ENCODE measurements at regions not wholly inside any gene's neighbourhood (a gene's known extent, or its start where the extent isn't known, plus 50 kb on each side); places are given as distances from the start of the nearest gene placed in this dataset.

DNA sequence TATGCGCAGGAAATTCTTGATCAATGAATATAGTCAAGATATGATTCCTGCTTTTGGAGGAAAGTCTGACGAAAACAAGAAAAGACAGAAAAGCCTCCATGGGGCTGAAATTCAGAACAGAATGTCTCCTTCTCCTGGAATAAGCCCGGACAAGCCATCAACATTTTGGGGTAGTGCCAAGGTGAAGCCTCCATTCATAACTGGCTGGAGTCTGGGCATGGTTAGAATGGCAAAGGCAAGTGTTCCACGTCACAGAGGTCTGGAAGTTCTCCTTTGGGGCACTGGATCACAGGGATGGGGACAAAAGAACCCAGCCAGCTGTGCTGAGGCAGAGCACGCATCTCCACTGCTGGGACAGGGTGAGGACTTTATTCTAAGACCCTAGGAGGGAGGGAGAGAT, 505.7 kb downstream of the CMPK2 start:
- no peak for DNase-seq

DNA sequence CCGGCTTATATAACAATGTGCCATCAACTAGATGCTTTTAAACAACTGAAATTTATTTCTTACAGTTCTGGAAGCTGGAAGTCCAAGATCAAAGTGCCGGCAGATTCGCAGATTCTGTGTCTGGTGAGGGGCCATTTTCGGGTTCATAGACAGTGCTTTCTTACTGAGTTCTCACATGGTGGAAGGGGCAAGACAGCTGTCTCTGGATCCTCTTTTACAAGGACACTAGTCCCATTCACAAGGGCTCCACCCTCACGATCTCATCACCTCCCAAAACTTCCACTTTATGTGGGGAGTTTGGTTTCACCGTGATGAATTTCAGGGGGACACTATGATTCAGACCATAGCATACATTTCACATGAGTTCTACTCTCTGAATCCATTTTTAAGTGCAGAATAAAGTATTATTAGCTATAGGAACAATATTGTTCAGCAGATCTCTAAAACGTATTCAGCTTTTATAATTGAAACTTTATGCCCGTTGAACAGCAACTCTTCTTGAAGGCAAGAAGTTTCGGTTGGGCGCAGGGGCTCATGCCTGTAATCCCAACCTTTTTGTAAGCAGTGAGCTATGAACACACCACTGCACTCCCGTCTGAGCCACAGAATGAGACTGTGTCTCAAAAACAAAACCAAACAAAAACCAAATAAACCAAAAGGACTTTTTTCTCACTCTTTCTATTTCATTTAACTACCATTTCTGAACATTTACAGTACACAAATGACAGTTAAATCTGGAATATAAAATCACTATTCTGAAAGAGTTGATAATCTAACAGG, 502.8 kb downstream of the CMPK2 start:
- DNase-seq, result no peak

DNA sequence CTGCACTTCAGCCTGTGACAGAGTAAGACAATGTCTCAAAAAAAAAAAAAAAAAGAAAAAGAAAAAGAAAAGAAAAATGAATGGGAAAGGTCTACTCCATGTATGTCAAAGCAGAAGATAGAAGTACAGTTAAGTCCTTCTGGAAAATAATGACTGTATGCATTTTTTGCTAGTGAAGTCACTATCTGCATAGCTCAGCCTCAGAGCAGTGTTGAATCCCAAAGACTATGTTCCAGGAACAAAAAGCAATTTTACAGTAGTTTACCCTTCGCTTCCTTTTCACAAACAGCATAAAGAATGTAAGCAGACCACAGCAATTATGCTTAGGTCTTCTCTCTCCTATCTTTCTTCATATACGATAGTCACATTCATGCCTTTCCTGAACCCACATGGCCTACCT, 497.4 kb downstream of the CMPK2 start:
- no peak for DNase-seq

DNA sequence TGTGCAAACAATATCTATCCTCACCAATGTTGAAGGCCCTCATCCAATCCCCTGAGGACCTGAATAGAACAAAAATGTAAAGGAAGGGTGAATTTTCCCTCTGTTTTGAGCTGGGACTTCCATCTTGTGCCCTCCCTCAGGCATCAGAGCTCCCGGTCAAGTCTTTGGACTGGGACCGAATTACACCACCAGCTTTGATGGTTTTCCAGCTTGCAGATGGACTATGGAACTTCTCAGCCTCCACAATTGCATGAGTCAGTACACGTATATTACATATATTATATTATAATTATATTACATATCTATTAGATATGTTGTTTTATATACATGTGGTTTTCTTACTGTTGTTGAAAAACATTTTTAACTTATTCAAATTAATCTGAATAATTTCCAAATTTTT, 496.4 kb downstream of the CMPK2 start:
- DNase-seq, result no peak

DNA sequence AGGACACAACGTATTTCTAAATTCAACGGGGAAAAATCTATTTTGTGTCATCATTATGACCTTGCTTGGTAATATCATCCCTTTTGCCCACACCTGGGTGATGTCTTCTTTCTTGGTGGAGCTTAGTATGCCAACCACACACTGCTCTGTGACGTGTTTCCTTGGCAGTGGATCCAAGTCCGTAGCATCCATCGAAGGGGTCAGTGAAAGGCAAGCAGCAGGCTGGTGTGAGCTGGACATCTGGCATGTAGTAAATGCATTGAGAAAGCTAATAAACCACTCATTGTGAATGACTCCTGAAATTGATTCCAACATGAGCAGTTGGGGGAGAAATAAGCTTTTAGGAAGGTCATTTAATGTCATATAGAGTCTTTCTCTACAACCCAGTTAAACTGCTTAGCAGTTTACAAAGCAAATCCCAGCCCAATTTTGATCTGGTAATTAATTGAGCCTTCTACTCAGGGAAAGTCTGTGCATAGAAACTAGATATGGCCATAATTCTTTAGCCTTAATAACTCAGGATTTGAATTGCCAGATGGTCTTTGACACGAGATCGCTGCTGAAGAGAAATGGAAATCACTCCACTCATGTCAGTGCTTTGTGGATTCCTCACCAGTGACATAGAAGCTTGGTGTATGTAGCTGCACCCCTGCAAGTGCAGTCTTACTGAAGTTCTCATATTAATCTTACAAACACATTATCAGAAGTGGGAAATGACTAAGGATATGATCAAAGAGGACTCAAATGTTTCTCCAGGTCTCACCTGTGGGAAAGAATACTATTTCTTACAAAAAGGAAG, 494.8 kb downstream of the CMPK2 start:
- no peak for DNase-seq

DNA sequence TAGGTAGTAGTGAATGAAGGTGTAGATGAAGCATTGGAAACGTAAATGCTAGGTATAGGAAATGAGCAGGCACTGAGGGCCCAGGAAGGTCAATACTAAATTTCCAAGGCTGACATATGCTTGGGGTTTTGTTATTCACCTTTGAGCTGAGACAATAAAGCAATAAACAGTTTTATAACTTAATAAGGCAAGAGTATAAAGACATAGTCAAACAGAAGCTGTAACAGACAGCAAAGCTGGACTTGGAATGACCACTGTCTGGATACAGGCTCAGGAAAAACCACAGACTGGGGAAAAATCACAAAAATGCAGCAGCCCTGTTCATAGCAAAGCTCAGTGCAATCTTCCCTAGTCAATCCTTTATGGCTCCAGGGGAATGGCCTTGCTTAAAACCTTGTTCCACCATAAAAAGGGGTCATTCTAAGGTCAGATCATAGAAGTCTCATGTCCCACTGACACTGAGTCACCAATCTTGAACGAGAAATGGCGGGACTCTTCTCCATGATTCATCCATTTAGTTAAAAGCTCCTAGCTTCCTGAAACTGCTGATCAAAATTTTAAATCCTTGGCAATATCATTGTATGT, 493.3 kb downstream of the CMPK2 start:
- no peak for DNase-seq

DNA sequence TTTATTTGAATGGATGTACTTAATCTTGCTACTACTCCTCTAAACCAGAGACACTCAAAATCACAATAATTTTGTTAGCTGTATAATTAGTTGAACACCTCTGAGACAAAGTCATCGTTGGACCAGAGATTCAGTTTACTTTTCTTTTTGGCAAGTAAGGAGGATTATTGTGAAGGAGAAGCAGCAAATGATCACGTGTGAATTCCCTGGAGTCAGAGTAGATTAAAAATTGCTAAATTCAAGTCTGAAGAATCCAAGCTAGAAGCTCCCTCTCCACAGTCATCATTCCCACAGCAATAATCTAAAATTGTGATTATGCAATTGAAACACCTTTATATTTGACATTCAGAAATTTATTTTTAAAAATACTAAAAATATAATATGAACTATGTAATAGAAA, 484.4 kb downstream of the CMPK2 start:
- DNase-seq, result no peak

DNA sequence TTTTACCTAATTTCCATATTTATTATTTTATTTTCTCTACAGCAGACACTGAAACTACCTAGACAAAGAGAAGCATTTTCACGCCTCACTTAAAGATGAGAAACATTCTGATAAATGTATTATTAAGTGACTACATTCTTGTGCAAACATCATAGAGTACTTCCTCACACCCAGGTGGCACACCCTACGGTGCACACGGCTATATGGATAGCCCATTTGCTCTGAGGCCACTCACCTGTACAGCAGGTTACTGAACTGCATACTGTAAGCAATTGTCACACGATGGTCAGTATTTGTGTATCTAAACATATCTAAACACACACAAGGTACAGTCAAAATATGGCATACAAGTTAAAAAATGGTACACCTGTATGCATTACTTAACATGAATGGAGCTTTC, 481.4 kb downstream of the CMPK2 start:
- no peak for DNase-seq

DNA sequence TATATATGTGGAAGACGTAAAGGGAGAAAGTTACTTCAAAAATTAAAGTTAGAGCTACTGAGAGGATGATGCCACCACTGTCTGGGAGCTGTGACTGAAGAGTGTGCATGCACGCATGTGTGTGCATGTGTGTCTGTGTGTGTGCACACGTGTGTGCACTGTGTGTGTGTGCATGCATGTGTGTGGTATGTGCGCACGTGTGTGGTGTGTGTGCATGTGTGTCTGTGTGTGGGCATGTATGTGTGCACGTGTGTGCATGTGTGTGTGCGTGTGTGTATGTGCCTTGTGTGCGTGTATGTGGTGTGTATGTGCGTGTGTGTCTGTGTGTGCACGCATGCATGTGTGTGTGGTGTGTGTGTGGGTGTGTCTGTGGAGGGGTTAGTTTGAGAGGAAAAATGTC, 473.4 kb downstream of the CMPK2 start:
- no peak for DNase-seq

DNA sequence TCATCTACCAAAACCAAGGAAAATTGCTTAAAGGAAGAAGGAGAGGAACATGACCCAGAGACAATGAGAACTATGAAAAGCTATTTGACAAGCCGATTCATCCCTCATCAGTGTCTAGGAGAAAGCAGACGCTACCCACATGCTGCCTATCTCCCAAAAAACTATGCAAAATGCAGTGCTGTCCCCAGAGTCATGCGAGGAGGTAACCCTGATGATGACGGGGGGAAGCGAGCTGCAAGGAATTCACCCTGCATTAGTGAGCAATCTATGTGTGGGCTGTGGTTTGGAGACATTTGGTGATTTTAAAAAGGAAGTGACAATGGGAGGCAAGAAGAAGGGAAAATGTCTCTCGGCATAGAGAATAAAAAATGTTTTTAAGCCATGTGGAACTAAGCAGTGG, 472.7 kb downstream of the CMPK2 start:
- DNase-seq, result no peak

DNA sequence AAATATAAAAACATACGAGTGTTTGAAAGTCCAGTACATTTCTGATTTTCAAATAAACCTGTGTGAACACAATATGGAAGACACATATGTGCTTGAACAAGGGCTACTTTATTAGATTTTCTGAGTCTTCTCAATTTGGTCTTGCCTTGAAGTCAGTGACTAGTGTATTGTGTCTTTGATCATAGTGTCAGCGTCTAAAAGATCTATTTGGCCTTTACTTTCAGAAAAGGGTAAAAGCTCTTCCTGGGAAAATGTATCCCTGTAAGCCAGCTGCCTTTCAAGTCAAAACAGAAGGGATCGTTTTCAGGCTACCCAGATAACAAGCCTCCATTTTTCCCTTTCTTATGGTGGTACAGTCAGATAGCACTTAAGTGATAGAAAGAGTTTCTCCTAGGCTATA, 471.9 kb downstream of the CMPK2 start:
- no peak for DNase-seq

DNA sequence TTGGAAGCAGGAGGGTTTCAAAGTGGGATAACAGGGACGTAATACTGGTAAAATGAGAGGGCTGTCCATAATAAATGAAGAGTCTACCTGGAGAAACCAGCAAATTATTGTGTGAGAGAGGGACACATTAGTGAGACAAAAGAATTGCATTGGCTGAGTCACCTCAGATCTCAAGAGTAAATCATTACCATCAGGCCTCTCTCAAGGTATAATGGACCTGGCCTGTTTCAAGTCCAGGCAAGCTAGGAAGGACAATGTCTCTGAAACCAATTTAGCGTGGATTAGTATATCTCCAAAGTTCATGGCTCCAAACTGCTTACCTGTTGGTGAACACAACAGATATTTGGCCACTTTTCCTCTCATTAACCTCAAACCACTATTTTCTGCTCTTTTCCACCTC, 471.4 kb downstream of the CMPK2 start:
- no peak for DNase-seq

DNA sequence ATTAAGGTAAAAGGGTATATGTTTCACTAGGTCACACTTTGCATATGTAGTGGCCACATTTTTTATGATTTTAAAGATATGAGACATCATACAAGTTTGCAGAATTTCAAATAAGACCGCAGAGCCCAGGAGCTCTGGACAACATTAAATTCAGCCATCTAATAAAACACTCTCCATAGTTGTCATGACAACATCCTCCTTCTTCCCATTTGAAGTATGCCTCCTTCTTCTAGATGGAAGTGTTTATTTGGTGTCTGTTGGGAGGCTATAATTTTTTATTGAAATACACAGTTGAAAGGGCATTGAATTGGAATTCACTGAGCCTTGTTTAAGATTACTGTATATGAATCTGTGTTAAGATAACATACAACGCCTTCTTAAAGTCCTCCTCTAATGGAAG, 467.3 kb downstream of the CMPK2 start:
- DNase-seq, result no peak

DNA sequence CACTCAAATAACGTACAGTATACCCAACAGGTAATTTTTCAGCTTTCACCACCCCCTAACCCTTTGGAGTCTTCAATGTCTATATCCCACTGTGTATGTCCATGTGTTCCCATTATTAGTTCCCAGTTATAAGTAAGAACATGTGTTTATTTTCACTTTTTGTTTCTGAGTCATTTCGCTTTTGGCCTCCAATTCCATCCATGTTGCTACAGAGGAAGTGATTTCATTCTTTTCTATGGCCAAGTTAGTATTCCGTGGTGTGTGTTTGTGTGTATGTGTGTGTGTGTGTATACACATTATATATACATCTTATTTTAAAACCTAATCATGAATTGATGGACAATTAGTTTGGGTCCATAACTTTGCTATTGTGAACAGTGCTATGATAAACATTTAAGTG, 464.4 kb downstream of the CMPK2 start:
- no peak for DNase-seq

DNA sequence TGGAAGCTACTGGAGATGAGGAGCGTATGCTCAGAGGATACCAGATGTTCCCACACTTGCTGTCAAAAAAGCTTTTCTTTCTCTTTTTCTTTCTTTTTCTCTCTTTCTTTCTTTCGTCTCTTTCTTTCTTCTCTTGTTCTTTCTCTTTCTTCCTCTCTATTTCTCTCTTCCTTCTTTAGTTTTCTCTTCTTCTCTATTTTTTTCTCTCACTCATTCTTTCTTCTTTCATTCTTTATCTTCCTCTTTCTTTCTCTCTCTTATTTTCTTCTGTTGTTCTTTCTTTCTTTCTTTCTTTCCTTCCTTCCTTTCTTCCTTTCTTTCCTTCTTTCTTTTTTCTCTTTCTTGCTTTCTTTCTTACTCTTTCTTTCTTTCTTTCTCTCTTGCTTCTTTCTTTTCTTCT, 457.6 kb downstream of the CMPK2 start:
- DNase-seq, result no peak

DNA sequence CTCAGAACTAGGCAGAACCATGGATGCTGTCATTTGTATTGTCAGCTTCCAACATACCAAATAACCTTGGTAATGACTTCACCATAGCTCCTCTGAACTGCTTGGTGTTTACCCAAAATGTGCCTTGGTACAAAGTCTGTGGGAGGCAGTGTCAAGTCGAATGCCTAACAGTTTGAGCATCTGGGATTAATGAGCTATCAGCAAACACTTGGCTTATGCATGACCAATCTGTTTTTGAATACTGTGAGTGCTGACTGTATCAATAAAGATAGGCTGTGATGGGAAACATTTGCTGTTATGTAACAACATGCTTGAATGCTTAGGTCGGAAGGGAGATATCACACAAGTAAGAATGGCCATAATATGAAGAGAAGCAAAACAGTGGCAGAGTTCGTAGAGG, 455.4 kb downstream of the CMPK2 start:
- DNase-seq, result no peak

DNA sequence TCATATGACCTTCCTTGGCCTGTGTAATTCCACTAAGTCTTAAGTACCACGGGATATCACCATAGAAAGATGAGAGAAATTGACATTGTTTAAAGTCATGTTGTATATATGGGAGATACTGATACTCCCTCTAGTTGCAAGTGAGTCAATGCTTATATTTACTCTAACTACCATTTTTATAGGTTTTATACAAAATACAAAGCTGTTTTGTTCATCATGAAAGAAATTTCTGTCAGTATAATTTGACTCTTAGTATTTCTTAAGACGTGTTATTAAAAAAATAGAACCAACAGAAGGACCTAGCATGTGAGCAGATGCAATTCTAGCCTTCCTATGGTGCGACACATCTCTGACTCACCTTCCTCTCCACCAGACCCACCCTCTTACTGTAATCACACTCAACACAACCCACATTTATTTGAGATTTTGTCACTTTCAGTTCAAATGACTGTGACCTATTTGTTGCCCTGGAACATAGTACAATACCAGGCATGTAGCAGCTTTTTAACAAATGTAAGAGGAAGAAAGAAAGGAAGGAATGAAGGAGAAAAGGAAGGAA, 453.1 kb downstream of the CMPK2 start:
- DNase-seq, result no peak

DNA sequence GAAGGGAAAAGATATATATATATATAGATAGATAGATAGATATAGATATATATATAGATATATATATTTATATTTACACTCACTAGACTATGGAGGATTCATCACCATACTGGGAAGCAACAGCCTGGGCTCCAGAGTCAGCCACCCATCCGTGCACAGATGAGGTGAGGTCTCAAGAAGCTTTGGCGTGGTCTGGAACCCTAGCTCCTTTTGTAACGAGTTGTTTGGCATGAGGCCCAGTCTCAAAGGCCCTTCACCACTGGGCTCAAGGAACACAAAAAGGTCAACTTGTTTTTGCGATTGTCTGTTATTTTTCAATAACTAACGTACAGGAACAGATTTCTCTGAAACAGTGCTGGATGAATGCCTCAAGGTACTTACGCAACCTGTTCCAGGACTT, 448.7 kb downstream of the CMPK2 start:
- no peak for DNase-seq

DNA sequence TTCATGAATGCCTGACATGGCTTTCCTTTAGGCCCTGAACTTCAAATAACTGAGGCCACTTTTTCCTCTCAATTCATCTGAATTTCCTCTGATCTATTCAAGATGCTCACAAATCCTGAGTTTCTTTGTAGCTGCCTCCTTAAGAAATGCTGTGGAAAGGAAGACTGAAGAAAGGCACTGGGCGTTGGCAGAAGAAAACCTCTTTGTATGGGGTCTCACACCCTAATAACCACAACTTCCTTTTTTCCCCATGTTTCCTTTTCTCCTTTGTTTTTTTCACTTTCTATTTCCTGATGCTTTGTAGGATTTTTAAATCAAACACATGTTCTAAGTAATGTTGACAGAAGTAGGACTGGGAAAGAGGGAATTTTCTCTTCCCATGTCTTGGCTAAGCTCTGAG, 447.4 kb downstream of the CMPK2 start:
- no peak for DNase-seq

DNA sequence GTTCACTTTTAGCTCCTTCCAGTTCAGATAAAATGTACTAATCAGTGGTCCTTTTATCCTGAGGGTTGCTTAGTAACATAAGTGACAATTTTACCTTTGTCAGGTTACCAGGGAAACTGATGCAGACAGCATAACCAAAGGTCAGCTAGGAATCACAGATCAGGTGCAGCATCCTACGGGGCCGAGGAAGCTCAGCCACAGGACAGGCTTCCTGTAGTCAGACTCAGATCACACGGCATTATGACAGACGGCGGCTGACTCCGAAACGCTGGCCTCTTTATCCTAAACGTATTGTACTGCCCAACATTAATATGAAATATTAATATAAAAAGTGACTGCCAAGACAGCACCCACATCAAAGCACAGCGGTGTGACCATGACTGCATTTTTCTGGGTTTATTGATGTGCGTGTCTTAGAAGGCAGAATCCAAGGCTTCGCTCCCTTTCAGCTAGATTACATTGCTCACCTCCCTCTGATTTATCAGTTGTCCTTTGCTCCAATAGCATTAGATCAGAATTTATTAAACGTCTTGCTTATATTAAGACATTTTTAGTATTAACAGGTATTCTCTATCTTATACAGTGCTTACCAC, 444.5 kb downstream of the CMPK2 start:
- no peak for DNase-seq

DNA sequence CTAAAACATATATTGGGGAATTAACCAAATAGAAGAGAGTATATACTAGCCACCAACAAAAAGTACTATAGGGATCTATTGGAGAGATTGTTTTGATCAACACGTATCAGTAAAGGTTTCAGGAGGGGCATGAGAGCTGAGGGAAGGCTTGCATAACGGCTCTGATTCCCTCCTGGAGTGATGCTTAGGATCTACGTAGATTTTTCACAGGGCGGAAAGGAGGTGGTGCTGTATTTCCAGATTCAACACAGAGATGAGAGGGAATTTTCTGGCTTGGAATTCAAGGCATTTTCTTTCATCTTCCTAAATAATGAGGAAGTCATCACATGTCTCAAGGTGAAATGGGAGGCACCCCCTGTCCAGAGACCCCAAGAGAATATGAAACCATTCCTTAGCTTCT, 443.8 kb downstream of the CMPK2 start:
- no peak for DNase-seq

DNA sequence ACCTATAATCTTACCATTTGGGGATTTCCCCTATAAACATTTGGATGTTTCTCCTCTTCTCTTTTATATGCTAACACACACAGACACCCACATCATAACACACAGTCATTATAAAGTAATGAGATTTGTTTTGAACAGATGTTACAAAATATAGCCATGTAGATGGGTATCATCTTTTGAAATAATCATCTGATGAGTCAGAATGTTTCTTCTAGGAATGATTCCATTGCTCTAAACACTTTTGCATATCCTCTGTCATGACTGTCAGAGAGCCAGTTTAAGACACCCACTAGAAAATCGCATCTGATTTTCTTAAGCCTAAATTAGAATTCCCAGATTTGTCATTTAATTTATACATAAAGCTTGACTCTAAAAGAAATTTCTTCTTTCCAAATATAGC, 442.6 kb downstream of the CMPK2 start:
- no peak for DNase-seq

DNA sequence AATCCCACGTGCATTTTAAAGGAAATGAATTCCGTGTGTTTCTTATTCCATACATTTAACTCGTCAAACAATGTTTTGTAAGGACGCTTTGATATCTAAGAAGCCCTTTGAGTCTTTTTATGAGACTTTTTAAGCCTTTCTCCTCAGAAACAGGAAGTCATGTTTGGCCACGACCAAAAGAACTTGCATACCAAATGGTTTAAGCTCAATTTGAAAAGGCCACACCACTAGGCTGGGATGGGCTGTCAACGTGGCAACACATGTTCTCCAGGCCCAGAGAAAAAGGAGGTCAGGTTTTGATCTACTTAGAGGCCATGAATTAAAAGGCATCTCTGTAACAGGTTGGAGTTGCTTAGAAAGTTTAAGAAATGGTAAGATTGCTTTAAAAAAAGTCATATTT, 441.8 kb downstream of the CMPK2 start:
- DNase-seq, result no peak

DNA sequence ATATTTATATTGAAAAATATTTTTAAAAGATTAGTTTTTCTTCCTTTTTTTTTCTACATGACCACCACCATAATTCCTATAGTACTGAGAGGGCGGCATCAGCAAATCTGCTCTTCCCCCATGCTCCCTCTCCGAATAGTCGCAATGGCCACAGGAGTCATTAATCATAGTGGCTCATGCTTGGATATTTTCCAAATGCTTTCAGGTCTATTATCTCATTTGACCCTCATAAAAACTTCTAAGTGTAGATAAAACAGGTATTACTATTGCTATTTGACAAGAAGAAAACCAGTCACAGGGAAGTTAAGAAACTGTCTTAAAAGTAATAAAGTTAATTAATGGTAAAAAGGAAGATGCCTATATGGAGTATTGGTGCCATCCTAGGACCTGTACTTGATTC, 440.7 kb downstream of the CMPK2 start:
- no peak for DNase-seq

Measured in NCI-H526 (cell line).